CD14-positive monocyte (primary cell): ENCODE measurements at regions not wholly inside any gene's neighbourhood (a gene's known extent, or its start where the extent isn't known, plus 50 kb on each side); places are given as distances from the start of the nearest gene placed in this dataset.

Source experiments
- DNase-seq, 3 donors: peaks; one replicate each; pipeline ENCODE4 v3.0.0-alpha.2; 2011 to 2022
- H2AFZ ChIP-seq: 2 replicates; pipeline ENCODE4 v1.6.0; 2012; ENCODE audit warnings: mild to moderate bottlenecking, low read depth, low read length, inconsistent platforms; ENCODE audit not compliant: insufficient read depth, poor library complexity, severe bottlenecking
- H3K27ac ChIP-seq, 2 donors: 1 replicate in 1 of 2; 2 replicates in 1 of 2; pipeline ENCODE4 v1.5.1; 2012 to 2013; ENCODE audit warnings: low read length in 2 of 2, control low read depth in 1 of 2, inconsistent platforms in 1 of 2, low read depth in 1 of 2, mild to moderate bottlenecking in 1 of 2
- H3K27me3 ChIP-seq, 2 donors: one replicate each; pipeline versions ENCODE4 v1.6.0 to v1.6.1; 2011 to 2013; ENCODE audit warnings: low read length in 2 of 2; ENCODE audit not compliant: control insufficient read depth in 2 of 2, insufficient read depth in 2 of 2
- H3K36me3 ChIP-seq, 2 donors: replicated peaks in 1 of 2; 1 replicate in 1 of 2; 2 replicates in 1 of 2; pipeline versions ENCODE4 v1.5.1 to v1.6.1; 2012 to 2013; ENCODE audit warnings: low read length in 2 of 2, control low read depth in 1 of 2, inconsistent platforms in 1 of 2, mild to moderate bottlenecking in 1 of 2; ENCODE audit not compliant: insufficient read depth in 2 of 2, control insufficient read depth in 1 of 2
- H3K4me1 ChIP-seq, 2 donors: 1 replicate in 1 of 2; 2 replicates in 1 of 2; pipeline versions ENCODE4 v1.5.1 to v1.6.1; 2012 to 2013; ENCODE audit warnings: low read length in 2 of 2, control low read depth in 1 of 2, inconsistent platforms in 1 of 2, mild to moderate bottlenecking in 1 of 2, moderate library complexity in 1 of 2; ENCODE audit not compliant: insufficient read depth in 2 of 2, control insufficient read depth in 1 of 2
- H3K4me2 ChIP-seq: replicated peaks from 2 replicates; pipeline ENCODE3; 2012; ENCODE audit warnings: low read length, moderate library complexity, mild to moderate bottlenecking; ENCODE audit not compliant: poor library complexity, severe bottlenecking; ENCODE audit errors: extremely low read depth
- H3K4me3 ChIP-seq, 3 experiments: fragments of 200-600 bp in 1 of 3; sonication (generic) in 1 of 3; replicated peaks in 1 of 3; 1 replicate in 2 of 3; 2 replicates in 1 of 3; pipeline ENCODE4 v1.5.1; 2011 to 2013; ENCODE audit warnings: low read length in 3 of 3, mild to moderate bottlenecking in 3 of 3, control low read depth in 2 of 3, low read depth in 2 of 3, inconsistent platforms in 1 of 3, moderate library complexity in 1 of 3
- H3K79me2 ChIP-seq: 2 replicates; pipeline ENCODE4 v1.6.0; 2012; ENCODE audit warnings: mild to moderate bottlenecking, control low read depth, inconsistent platforms, low read length, moderate library complexity; ENCODE audit not compliant: insufficient read depth
- H3K9ac ChIP-seq: 2 replicates; pipeline ENCODE4 v1.6.0; 2017; ENCODE audit warnings: low read length, mild to moderate bottlenecking; ENCODE audit not compliant: insufficient read depth, poor library complexity, severe bottlenecking
- H3K9me3 ChIP-seq, 2 donors: replicated peaks in 1 of 2; 1 replicate in 1 of 2; 2 replicates in 1 of 2; pipeline versions ENCODE4 v1.5.1 to v1.6.1; 2012 to 2013; ENCODE audit warnings: low read length in 2 of 2, control low read depth in 1 of 2; ENCODE audit not compliant: control insufficient read depth in 1 of 2, insufficient read depth in 1 of 2
- H4K20me1 ChIP-seq: 2 replicates; pipeline ENCODE4 v1.6.0; 2012; ENCODE audit warnings: mild to moderate bottlenecking, low read length, control low read depth, moderate library complexity; ENCODE audit not compliant: insufficient read depth
- H3K27ac Mint-ChIP-seq, 7 donors: one replicate each; pipeline ENCODE4 v1.8.0; 2020; ENCODE audit warnings: mild to moderate bottlenecking in 7 of 7, mixed read lengths in 7 of 7, moderate library complexity in 6 of 7, inconsistent platforms in 2 of 7
- H3K27me3 Mint-ChIP-seq, 3 donors: one replicate each; pipeline ENCODE4 v1.8.0; 2021 to 2022; ENCODE audit warnings: low read depth in 3 of 3, mild to moderate bottlenecking in 3 of 3, mixed read lengths in 3 of 3, moderate library complexity in 3 of 3, inconsistent platforms in 1 of 3
- H3K36me3 Mint-ChIP-seq, 2 donors: one replicate each; pipeline ENCODE4 v1.8.0; 2020; ENCODE audit warnings: mixed read lengths in 2 of 2, inconsistent platforms in 1 of 2, mild to moderate bottlenecking in 1 of 2
- H3K4me1 Mint-ChIP-seq: one replicate; pipeline ENCODE4 v1.8.0; 2020; ENCODE audit warnings: mild to moderate bottlenecking, mixed read lengths
- H3K4me3 Mint-ChIP-seq, 2 donors: one replicate each; pipeline ENCODE4 v1.8.0; 2020; ENCODE audit warnings: mild to moderate bottlenecking in 2 of 2, mixed read lengths in 2 of 2, moderate library complexity in 1 of 2
- H3K9me3 Mint-ChIP-seq, 7 donors: one replicate each; pipeline ENCODE4 v1.8.0; 2020 to 2022; ENCODE audit warnings: mixed read lengths in 7 of 7, mild to moderate bottlenecking in 6 of 7, moderate library complexity in 6 of 7, inconsistent platforms in 2 of 7
- CTCF ChIP-seq: fragments of 200-600 bp; IDR thresholded peaks from one replicate; pipeline ENCODE4 v1.8.0; 2022; ENCODE audit warnings: antibody characterized with exemption, mild to moderate bottlenecking
- whole genome bisulfite sequencing: methylation state at CpG from one replicate; pipeline ENCODE4 v1.1.5; 2013; ENCODE audit warnings: missing lambda C conversion rate; ENCODE audit not compliant: insufficient coverage; 5-methylcytosine and 5-hydroxymethylcytosine counted together
- intact Hi-C, 2 donors: fragments of 100-400 bp; cut with micrococcal nuclease; formaldehyde crosslinking; loops; one replicate each; pipeline versions ENCODE4 v1.15.0 to v1.15.1; 2023

GRCh38 chr3:182435860-182436259, 357.4 kb upstream of the ATP11B start:
- no peaks in the 10 kb centered on the region for H3K9me3 ChIP-seq
- no peak for DNase-seq
- Mint-ChIP-seq H3K4me3 (no peak overlapping the region), H3K36me3 (no peaks in the 10 kb centered on the region), H3K9me3 (no peaks in the 10 kb centered on the region), H3K27ac (no peak overlapping the region), H3K27me3 (no peaks in the 10 kb centered on the region), H3K4me1 (no peaks in the 10 kb centered on the region)
- intact Hi-C loops = no loop called here
- no peak overlapping the region for H3K4me3 ChIP-seq
- H3K4me2 ChIP-seq = no peak overlapping the region
- no peaks in the 10 kb centered on the region for H3K36me3 ChIP-seq
- no peak overlapping the region for H3K9ac ChIP-seq
- H2AFZ ChIP-seq = no peak overlapping the region
- H3K27ac ChIP-seq = no peak overlapping the region
- no peaks in the 10 kb centered on the region for H3K4me1 ChIP-seq
- no CpG with 5 or more reads among the region's 1 CpG for WGBS
- no peaks in the 10 kb centered on the region for H3K79me2 ChIP-seq
- no peak for TF ChIP-seq CTCF
- no peaks in the 10 kb centered on the region for H3K27me3 ChIP-seq
- no peaks in the 10 kb centered on the region for H4K20me1 ChIP-seq

- DNase-seq = no peak
- no peaks in the 10 kb centered on the region for H3K9me3 ChIP-seq
- intact Hi-C loops = no loop called here
- H3K79me2 ChIP-seq = no peaks in the 10 kb centered on the region
- H3K4me3 ChIP-seq = no peak overlapping the region
- Mint-ChIP-seq H3K4me3 (no peak overlapping the region), H3K27me3 (no peaks in the 10 kb centered on the region), H3K9me3 (no peaks in the 10 kb centered on the region), H3K27ac (no peak overlapping the region), H3K4me1 (no peaks in the 10 kb centered on the region), H3K36me3 (no peaks in the 10 kb centered on the region)
- H3K4me1 ChIP-seq = no peaks in the 10 kb centered on the region
- H3K27ac ChIP-seq = no peak overlapping the region
- no peak for TF ChIP-seq CTCF
- H3K4me2 ChIP-seq = no peak overlapping the region
- WGBS = no CpG with 5 or more reads among the region's 6 CpGs
- no peaks in the 10 kb centered on the region for H3K27me3 ChIP-seq
- no peak overlapping the region for H3K9ac ChIP-seq
- no peak overlapping the region for H2AFZ ChIP-seq
- H4K20me1 ChIP-seq = no peaks in the 10 kb centered on the region
- H3K36me3 ChIP-seq = no peaks in the 10 kb centered on the region
Observed at GRCh38 chr3:182436547-182436946, 356.8 kb upstream of the ATP11B start.
